ENCODE measurements at regions not wholly inside any gene's neighbourhood (a gene's known extent, or its start where the extent isn't known, plus 50 kb on each side); places are given as distances from the start of the nearest gene placed in this dataset.

- no peak for TF ChIP-seq POLR2A (IDR thresholded peaks at IDR 0.05)
- no peak for TF ChIP-seq CTCF (IDR thresholded peaks at IDR 0.05)
Observed at GRCh38 chr3:167895178-167895577, 159.7 kb downstream of the SERPINI1 start.
